HepG2 (cell line): ENCODE measurements at regions not wholly inside any gene's neighbourhood (a gene's known extent, or its start where the extent isn't known, plus 50 kb on each side); places are given as distances from the start of the nearest gene placed in this dataset.

Experiments used
- ATAC-seq: fragments of 200-7000 bp; cut with Tn5 transposase; 3 replicates; pipeline ENCODE4 v1.9.1; 2020; ENCODE audit warnings: mild to moderate bottlenecking, moderate library complexity
- BruUV-seq: library from RNA; stranded (reverse); fragments of 400-500 nt; replicated peaks from 2 replicates; lab custom pipeline; 2021; lab: Mats Ljungman, UMichigan
- CTCF ChIA-PET: fragments of 300-600 bp; formaldehyde crosslinking; extraction: SDS; loops from one replicate; lab custom pipeline; 2021; ENCODE audit warnings: low total read pairs, inconsistent platforms, low intra/inter-chr PET ratio; lab: Yijun Ruan, JAX
- POLR2A ChIA-PET: fragments of 350-600 bp; sonication (Branson Sonifier 250); formaldehyde crosslinking; loops from one replicate; lab custom pipeline; 2020; ENCODE audit warnings: antibody characterized with exemption, inconsistent platforms; lab: Yijun Ruan, JAX
- DNase-seq: peaks from one replicate; pipeline ENCODE4 v3.0.0-alpha.2; 2015; ENCODE audit warnings: low spot score
- FAIRE-seq: peaks from 3 replicates; lab custom pipeline; 2011; peaks lifted over from hg19 to GRCh38; lab: Jason Lieb, UNC
- H2AFZ ChIP-seq: one replicate; pipeline ENCODE4 v1.6.1; 2011; ENCODE audit warnings: low read length, inconsistent platforms
- H3K27ac ChIP-seq: fragments of 300-600 bp; 3 replicates; pipeline ENCODE4 v1.8.0; 2011; ENCODE audit warnings: mixed run types, mild to moderate bottlenecking, mixed read lengths, low read length, inconsistent platforms; ENCODE audit not compliant: insufficient read depth; ENCODE audit errors: extremely low read length
- H3K27me3 ChIP-seq, 2 experiments: fragments of 200-600 bp in 1 of 2; 2 replicates in 1 of 2; 3 replicates in 1 of 2; pipeline versions ENCODE4 v1.6.0 to v1.8.0; 2011; ENCODE audit warnings: low read length in 2 of 2, mild to moderate bottlenecking in 2 of 2, moderate library complexity in 2 of 2, inconsistent platforms in 1 of 2; ENCODE audit not compliant: insufficient read depth in 2 of 2, control insufficient read depth in 1 of 2
- H3K36me3 ChIP-seq, 2 experiments: fragments of 200-600 bp in 1 of 2; replicated peaks in 1 of 2; 2 replicates in 1 of 2; 3 replicates in 1 of 2; pipeline versions ENCODE4 v1.5.1 to v1.8.0; 2011; ENCODE audit warnings: low read length in 2 of 2, inconsistent platforms in 1 of 2; ENCODE audit not compliant: insufficient read depth in 2 of 2, control insufficient read depth in 1 of 2
- H3K4me1 ChIP-seq: 2 replicates; pipeline ENCODE4 v1.5.1; 2012; ENCODE audit warnings: low read length, inconsistent platforms; ENCODE audit not compliant: insufficient read depth
- H3K4me2 ChIP-seq: 2 replicates; pipeline ENCODE4 v1.6.0; 2011; ENCODE audit warnings: low read depth, low read length, inconsistent platforms
- H3K4me3 ChIP-seq, 3 experiments: fragments of 200-600 bp in 1 of 3; sonication (generic), shearing (Covaris generic) in 1 of 3; replicated peaks in 1 of 3; 2 replicates each; pipeline ENCODE4 v1.5.1; 2011 to 2016; ENCODE audit warnings: low read length in 3 of 3, inconsistent platforms in 2 of 3, low read depth in 2 of 3, mild to moderate bottlenecking in 2 of 3, control low read depth in 1 of 3, mixed read lengths in 1 of 3; ENCODE audit not compliant: insufficient read depth in 1 of 3
- H3K79me2 ChIP-seq: one replicate; pipeline ENCODE4 v1.6.1; 2011; ENCODE audit warnings: low read length, inconsistent platforms; ENCODE audit not compliant: insufficient read depth
- H3K9ac ChIP-seq: 2 replicates; pipeline ENCODE4 v1.6.0; 2011; ENCODE audit warnings: mild to moderate bottlenecking, low read depth, low read length, inconsistent platforms; ENCODE audit not compliant: insufficient read depth
- H3K9me3 ChIP-seq: 2 replicates; pipeline ENCODE4 v1.5.1; 2012; ENCODE audit warnings: mild to moderate bottlenecking, low read length
- H4K20me1 ChIP-seq: 2 replicates; pipeline ENCODE4 v1.6.0; 2011; ENCODE audit warnings: inconsistent platforms, mild to moderate bottlenecking, low read length, moderate library complexity; ENCODE audit not compliant: insufficient read depth
- EP300 ChIP-seq, 3 experiments: sonication (generic) in 1 of 3; formaldehyde crosslinking in 1 of 3; IDR thresholded peaks; 2 replicates each; pipeline versions ENCODE4 v1.5.1 to v1.6.1; 2011 to 2020; ENCODE audit warnings: low read depth in 2 of 3, low read length in 2 of 3, borderline replicate concordance in 1 of 3, improper control_type of control experiment in 1 of 3, mild to moderate bottlenecking in 1 of 3, missing genetic modification reagents in 1 of 3, moderate library complexity in 1 of 3
- ERF ChIP-seq: IDR thresholded peaks from 2 replicates; pipeline ENCODE4 v1.6.1; 2018; ENCODE audit warnings: missing biosample characterization, missing genetic modification reagents
- IRX3 ChIP-seq: sonication (generic); formaldehyde crosslinking; IDR thresholded peaks from 2 replicates; pipeline ENCODE4 v1.8.1; 2023; ENCODE audit warnings: mild to moderate bottlenecking, low read depth, missing genetic modification reagents, borderline replicate concordance
- KDM3A ChIP-seq: IDR thresholded peaks from 2 replicates; pipeline ENCODE4 v1.6.1; 2018; ENCODE audit warnings: low read depth, missing compliant biosample characterization
- MTA1 ChIP-seq: sonication (generic); formaldehyde crosslinking; IDR thresholded peaks from 2 replicates; pipeline ENCODE4 v1.4.0; 2020; ENCODE audit warnings: missing genetic modification reagents, mild to moderate bottlenecking, borderline replicate concordance
- PHF5A ChIP-seq: IDR thresholded peaks from one replicate; pipeline ENCODE4 v1.6.1; 2018; ENCODE audit warnings: low read depth, missing genetic modification reagents; ENCODE audit not compliant: unreplicated experiment
- RNF2 ChIP-seq: fragments of 450-650 bp; conservative IDR thresholded peaks from 2 replicates; pipeline ENCODE4 v1.6.1; 2016; ENCODE audit warnings: low read depth
- SMAD9 ChIP-seq: sonication (generic); formaldehyde crosslinking; IDR thresholded peaks from 2 replicates; pipeline ENCODE4 v1.5.1; 2020; ENCODE audit warnings: mild to moderate bottlenecking, missing genetic modification reagents
- SRY ChIP-seq: sonication (generic); formaldehyde crosslinking; IDR thresholded peaks from 2 replicates; pipeline ENCODE4 v1.8.0; 2022; ENCODE audit warnings: mild to moderate bottlenecking, missing genetic modification reagents
- TAF1 ChIP-seq: sonication (generic); formaldehyde crosslinking; IDR thresholded peaks from 2 replicates; pipeline ENCODE4 v1.4.0; 2020; ENCODE audit warnings: missing genetic modification reagents
- TMF1 ChIP-seq: sonication (generic); formaldehyde crosslinking; IDR thresholded peaks from 2 replicates; pipeline ENCODE4 v1.8.1; 2022; ENCODE audit warnings: low read depth, missing genetic modification reagents
- ZNF775 ChIP-seq: sonication (generic); formaldehyde crosslinking; IDR thresholded peaks from 2 replicates; pipeline ENCODE4 v1.4.0; 2020; ENCODE audit warnings: missing genetic modification reagents, mild to moderate bottlenecking, moderate library complexity, borderline replicate concordance
- ZNF891 ChIP-seq: sonication (generic); formaldehyde crosslinking; IDR thresholded peaks from 2 replicates; pipeline ENCODE4 v1.5.0; 2020; ENCODE audit warnings: mild to moderate bottlenecking, missing genetic modification reagents
- ZSCAN29 ChIP-seq: sonication (generic); formaldehyde crosslinking; conservative IDR thresholded peaks from 2 replicates; pipeline ENCODE4 v1.4.0; 2020; ENCODE audit warnings: mild to moderate bottlenecking, missing genetic modification reagents
- WGBS: methylation state at CpG from one replicate; pipeline ENCODE4 v1.1.6; 2017; ENCODE audit warnings: low lambda C conversion rate; 5-methylcytosine and 5-hydroxymethylcytosine counted together
- in situ Hi-C: cut with HindIII; loops from 2 replicates; pipeline ENCODE4 v1.10.0; 2017; ENCODE audit warnings: low pct_unique_long_range_greater_than_20kb; ENCODE audit not compliant: extremely low pct_ligation_motif_present
- intact Hi-C: fragments of 100-400 bp; cut with micrococcal nuclease; formaldehyde crosslinking; loops from one replicate; pipeline ENCODE4 v1.10.0; 2022; ENCODE audit not compliant: unreplicated experiment
- TF ChIP-seq, protein P1 (sequence below): sonication (generic); formaldehyde crosslinking; IDR thresholded peaks from 2 replicates; pipeline ENCODE4 v1.9.0; 2021; ENCODE audit warnings: missing genetic modification reagents, borderline replicate concordance
- TF ChIP-seq, protein P2 (sequence below): IDR thresholded peaks from 2 replicates; pipeline ENCODE4 v1.6.1; 2018; ENCODE audit warnings: missing genetic modification reagents

DNA sequence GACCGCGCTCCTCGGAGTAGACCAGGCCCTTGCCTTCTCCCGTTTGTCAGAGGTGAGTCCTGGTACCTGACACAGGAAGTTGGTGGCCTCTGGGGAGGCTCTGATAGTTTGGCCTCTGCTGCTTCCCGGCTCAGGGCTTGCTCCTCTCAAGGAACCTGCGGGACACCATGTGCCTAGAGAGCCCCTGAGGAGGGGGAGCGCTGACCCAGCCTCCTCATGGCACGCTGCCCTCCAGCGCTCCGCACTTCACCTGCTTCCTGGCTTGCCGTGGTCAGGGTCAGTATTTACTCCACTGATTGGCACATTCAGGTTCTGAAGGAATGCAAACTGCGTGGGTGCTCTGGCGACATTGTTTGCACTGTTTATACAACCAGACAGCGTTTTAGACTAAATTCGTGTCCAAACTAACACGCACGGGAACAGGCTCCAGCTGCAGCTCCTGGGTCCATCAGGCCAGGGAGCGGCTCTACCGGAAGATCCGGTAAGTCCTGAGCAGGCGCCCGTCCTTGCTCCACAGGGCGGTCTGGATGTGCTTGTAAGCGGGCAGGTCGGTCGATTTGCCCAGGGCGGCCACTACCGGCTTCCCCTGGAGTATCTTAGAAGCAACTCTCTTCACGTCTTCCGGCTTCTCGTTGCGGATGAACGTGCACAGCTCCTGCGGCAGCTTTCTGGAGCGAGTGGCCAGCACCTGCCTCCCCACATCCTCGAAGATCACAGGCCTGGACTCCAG is 121.6 kb upstream of the GRID2 start:
- 60% methylated on average over 19 of the region's 36 CpGs for WGBS
- no peak for TF ChIP-seq SRY (CRISPR knock-in tag)
- TF ChIP-seq ZNF775 (CRISPR knock-in tag): no peak
- no peak for TF ChIP-seq ZSCAN29 (CRISPR knock-in tag)
- no peak for TF ChIP-seq RNF2
- TF ChIP-seq TAF1 (CRISPR knock-in tag): no peak
- TF ChIP-seq SMAD9 (CRISPR knock-in tag): no peak
- H3K4me2 ChIP-seq: no peak overlapping the region
- no peaks in the 10 kb centered on the region for H3K4me1 ChIP-seq
- no peaks in the 10 kb centered on the region for H3K79me2 ChIP-seq
- no peak overlapping the region for H3K4me3 ChIP-seq
- H2AFZ ChIP-seq: no peak overlapping the region
- no peaks in the 10 kb centered on the region for H4K20me1 ChIP-seq
- H3K27ac ChIP-seq: no peak overlapping the region
- FAIRE-seq (no peak), ATAC-seq (no peak), DNase-seq (no peak)
- no TSS peak for BruUV-seq
- no peaks in the 10 kb centered on the region for H3K27me3 ChIP-seq
- peaks cover 14% of the 10 kb centered on the region; the same call in 1 of the 2 replicates for H3K9me3 ChIP-seq
- ChIA-PET CTCF (no interaction called here), POLR2A (no interaction called here)
- intact Hi-C loops: loop anchor here (5.0 kb wide), 1 partner anchor 1050 kb away; no protein-coding TSS in a partner anchor
- no peak overlapping the region for H3K9ac ChIP-seq
- in situ Hi-C loops: no loop called here
- no peaks in the 10 kb centered on the region for H3K36me3 ChIP-seq

DNA sequence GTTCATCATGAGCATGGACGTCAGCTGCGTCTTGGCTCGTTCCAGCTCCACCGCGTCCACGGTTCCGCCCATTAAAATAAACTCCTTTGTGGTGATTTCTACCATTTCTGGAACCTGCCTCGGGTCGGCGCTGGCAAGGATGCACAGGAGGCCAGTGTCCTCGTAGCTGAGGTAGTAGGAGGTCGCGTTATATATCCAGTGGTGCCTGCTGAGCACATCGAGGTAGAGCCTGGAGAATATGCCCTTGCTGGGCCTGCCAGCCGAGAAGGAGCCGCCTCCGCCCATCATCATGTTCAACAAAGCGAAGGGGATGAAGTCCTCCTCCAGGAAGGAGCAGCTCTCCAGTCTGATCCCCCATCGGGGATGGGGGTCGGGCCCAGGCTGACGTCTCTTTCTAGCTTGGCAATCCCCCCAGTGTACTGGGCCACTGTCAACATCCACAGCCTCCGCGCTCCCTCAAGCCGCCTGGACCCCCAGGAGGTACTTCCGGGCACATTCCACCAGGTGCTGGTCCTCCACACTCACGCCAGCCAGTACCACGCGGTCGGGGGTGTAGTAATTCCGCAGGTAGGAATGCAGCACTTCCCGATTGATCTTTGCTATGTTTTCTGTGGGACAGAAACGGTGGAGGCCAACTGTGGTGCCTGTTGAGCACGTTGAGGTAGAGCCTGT is 120.9 kb upstream of the GRID2 start:
- ChIA-PET CTCF (no interaction called here), POLR2A (no interaction called here)
- in situ Hi-C loops (no loop called here), intact Hi-C loops (loop anchor here (5.0 kb wide), 1 partner anchor 1051 kb away; no protein-coding TSS in a partner anchor)
- H3K9ac ChIP-seq: no peak overlapping the region
- H3K27ac ChIP-seq: no peak overlapping the region
- no peaks in the 10 kb centered on the region for H3K36me3 ChIP-seq
- no peaks in the 10 kb centered on the region for H3K4me1 ChIP-seq
- no peak for FAIRE-seq
- BruUV-seq: no TSS peak
- no peak overlapping the region for H3K4me2 ChIP-seq
- peaks cover 14% of the 10 kb centered on the region; the same call in 1 of the 2 replicates for H3K9me3 ChIP-seq
- H4K20me1 ChIP-seq: no peaks in the 10 kb centered on the region
- H3K79me2 ChIP-seq: no peaks in the 10 kb centered on the region
- no peak overlapping the region for H2AFZ ChIP-seq
- no peak for ATAC-seq
- DNase-seq: no peak
- WGBS: 69% methylated on average over 18 of the region's 33 CpGs
- H3K4me3 ChIP-seq: no peak overlapping the region
- no peaks in the 10 kb centered on the region for H3K27me3 ChIP-seq
- TF ChIP-seq KDM3A (CRISPR knock-in tag) (no peak), ZNF891 (CRISPR knock-in tag) (no peak), EP300 (IDR thresholded peaks at IDR 0.05; ENCODE audit: low read depth in 2 of 2, low read length in 2 of 2) (no peak), EP300 (CRISPR knock-in tag; IDR thresholded peaks at IDR 0.05; ENCODE audit: borderline replicate concordance) (no peak), IRX3 (CRISPR knock-in tag) (no peak), PHF5A (CRISPR knock-in tag) (no peak), MTA1 (CRISPR knock-in tag) (no peak), ERF (CRISPR knock-in tag) (no peak), TMF1 (CRISPR knock-in tag) (no peak)
- TF ChIP-seq, protein P1, sequence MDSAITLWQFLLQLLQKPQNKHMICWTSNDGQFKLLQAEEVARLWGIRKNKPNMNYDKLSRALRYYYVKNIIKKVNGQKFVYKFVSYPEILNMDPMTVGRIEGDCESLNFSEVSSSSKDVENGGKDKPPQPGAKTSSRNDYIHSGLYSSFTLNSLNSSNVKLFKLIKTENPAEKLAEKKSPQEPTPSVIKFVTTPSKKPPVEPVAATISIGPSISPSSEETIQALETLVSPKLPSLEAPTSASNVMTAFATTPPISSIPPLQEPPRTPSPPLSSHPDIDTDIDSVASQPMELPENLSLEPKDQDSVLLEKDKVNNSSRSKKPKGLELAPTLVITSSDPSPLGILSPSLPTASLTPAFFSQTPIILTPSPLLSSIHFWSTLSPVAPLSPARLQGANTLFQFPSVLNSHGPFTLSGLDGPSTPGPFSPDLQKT (CRISPR knock-in tag): no peak
- TF ChIP-seq, protein P2, sequence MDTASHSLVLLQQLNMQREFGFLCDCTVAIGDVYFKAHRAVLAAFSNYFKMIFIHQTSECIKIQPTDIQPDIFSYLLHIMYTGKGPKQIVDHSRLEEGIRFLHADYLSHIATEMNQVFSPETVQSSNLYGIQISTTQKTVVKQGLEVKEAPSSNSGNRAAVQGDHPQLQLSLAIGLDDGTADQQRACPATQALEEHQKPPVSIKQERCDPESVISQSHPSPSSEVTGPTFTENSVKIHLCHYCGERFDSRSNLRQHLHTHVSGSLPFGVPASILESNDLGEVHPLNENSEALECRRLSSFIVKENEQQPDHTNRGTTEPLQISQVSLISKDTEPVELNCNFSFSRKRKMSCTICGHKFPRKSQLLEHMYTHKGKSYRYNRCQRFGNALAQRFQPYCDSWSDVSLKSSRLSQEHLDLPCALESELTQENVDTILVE: no peak
